NCI-H1694 (cell line): ENCODE measurements at regions not wholly inside any gene's neighbourhood (a gene's known extent, or its start where the extent isn't known, plus 50 kb on each side); places are given as distances from the start of the nearest gene placed in this dataset.

ENCODE experiments used
- DNase-seq: peaks from one replicate; lab custom pipeline; 2025; lab: John Stamatoyannopoulos, UW

DNA sequence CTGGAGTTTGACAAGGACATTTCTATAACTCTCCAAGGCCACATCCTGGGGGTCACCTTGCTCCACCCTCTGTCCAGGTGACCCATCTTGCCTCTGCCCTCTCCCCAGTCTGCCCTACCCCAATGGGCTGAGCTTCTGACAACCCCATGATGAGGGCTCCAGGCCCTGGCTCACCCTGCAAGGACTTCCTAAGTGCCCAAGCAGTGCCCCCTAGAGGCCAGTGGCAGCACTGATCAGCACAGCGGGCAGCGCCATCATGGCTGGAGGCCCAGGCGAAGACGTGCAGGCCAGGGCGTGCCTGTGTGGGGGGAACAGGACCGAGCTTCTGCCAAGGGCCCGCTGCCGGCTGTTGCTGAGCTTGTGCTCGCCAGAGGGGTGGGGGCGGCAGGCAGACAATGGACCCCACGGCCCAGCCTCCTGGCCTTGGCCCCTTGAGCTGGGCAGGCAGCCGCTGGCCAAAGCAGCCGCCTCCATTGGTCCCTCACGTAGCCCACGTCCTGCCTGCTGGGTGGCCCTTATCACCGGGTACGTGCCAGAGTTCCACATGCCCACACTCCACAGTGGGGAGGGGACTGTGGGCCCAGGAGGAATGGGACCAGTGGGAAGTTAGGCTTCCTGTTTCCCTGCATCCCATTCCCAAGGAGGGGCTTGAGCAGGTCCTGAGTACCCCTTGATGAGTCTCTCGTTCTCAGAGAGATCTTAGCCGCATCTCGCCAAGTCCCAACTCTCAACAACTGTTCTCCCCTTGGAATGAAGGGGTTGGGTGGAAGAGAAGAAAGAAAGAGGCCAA, 64.3 kb downstream of the MRPL14 start:
- no peak for DNase-seq

- no peak for DNase-seq
These were observed 65.0 kb downstream of the MRPL14 start for GRCh38 chr6:44062105-44062770.

GRCh38 chr6:44061375-44062104, 65.7 kb downstream of the MRPL14 start:
- DNase-seq = no peak

GRCh38 chr6:44060612-44061374, 66.5 kb downstream of the MRPL14 start:
- DNase-seq = no peak

DNA sequence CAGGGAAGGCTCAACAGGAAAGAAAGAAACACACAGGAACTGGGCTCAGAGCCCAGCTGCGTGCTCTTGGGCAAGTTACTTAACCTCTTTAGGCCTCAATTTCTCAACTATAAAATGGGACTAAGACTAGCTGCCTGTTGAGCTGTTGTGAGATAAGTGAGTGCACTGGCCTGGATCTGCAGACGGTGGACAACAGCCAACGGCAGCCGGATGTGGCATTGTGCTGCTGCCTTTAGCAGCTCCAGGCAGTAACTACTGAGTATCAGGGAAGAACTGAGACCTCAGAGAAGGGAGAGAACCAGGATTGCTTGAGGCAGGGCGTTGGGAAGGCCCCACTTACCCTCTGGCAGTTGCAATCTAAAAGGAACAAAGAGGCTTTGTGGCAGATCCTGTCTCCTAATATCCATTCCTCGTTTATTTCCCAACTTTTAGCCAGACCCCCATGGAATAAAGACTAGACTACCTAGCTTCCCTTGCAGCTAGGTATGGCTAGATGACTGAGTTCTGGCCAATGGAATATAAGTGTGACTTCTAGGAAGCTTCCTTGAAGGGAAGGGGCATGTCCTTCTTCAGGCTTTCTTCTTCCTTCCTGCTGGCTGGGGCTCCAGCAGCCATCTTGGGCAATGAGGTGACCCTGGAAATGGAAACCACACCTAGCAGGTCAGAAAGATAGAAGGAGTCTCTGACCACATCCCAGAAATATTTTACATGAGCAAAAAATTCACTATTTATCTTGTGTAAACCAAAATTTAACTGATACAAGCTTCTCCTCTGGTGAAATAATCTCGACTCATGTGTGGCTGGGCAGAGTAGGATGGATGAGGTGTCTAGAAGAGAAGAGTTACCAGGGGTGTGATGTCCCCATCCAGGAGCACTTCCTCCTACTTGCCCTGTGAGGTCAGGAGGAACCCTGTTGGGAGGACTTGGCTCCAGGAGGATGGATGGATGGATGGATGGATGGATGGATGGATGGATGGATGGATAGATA, 67.6 kb downstream of the MRPL14 start:
- no peak for DNase-seq

DNA sequence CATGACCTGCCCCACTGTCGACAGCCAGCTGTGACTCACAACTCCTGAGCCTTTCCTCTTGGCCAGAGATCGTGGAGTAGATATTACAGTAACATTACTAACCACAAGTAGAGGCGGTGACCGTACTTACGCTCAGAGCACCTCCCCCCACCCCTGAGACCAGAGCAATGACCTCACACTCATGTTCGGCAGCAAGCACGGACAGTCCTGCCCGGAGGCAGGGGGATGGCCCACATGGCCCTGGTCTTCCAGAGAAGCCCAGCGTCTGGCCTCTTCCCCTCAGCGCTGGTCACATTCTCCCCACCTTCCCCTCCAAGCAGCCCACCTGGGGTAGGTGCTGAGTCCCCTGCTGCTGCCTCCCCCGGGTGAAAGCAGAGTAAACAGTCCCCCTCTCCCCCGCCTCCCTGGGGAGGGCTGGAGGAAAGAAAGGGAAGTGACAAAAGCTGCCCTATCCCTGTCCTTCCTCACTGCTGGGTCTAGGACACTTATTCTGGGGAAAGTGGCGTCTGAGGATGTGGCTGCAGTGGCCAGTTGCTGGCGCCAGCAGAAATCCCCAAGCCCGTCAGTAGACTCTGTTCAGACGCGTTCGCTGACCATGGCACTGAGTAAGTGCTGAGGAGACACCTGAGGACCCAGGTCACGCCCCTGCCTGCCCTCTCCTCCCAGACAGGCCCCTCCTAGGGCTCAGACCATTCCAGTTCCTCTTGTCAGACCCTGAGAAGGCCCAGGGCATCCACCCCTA, 68.5 kb downstream of the MRPL14 start:
- no peak for DNase-seq

DNA sequence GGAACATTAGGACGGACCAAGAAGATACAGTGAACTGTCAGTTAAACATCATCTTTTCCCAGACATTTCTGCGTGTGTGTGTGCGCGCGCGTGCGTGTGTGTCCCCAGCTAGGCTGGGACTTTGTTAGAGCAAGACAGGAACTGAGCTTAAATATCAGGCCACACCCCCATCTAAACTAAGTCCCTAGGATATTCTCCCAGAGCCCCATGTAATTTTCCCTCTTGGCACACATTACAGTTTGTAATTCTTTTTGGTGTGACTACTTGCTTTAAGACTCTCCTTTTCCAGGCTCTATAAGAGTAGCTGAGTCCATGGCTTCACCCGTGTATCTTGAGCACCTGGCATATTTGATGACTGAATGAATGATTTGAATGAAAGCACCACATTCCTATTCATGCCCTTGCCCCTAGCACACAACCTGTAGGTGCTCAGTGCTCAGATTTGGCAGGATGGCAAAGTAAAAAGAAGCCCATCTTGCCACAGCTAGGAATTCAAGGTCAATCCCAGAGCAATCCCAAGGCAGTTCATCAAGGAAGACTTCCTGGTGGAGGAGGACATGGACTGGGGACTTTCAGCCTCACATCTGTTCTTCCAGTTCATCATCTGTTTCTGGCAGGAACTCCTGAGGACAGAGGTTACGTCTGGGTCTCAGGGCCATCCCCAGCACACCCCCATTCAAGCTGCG, 69.2 kb downstream of the MRPL14 start:
- DNase-seq = no peak

DNA sequence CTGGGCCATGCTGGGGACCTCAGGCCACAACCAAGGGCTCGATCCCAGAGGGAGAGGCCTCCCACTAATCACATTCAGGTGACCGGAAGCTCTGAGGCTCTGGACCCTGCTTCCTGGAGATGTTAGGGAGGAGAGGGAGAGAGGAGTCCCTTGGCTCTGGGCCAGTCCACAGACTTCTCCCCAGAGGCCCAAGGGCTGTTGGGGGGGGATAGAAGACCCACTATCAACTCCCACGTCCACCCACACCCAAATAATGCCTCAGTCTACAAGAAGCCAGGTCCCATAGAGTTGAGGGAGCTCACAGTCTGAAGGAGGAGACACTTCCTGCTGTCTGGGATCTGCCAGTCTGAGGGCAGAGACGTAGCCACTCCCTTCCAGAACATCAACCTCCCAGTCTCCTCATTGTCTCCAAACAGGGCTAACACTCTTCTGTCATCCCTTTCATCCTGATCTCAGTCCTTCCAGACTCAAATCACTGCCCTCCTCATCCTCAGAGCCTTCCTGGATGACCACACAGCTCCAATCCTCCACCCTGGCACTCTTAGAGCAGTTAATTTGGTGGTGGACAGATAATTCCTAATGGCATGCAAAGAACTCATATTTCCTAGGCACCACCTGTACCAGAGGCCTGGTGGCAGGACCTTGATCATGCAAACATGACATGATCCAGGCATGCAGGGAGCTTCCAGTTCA, 69.9 kb downstream of the MRPL14 start:
- DNase-seq = no peak

DNA sequence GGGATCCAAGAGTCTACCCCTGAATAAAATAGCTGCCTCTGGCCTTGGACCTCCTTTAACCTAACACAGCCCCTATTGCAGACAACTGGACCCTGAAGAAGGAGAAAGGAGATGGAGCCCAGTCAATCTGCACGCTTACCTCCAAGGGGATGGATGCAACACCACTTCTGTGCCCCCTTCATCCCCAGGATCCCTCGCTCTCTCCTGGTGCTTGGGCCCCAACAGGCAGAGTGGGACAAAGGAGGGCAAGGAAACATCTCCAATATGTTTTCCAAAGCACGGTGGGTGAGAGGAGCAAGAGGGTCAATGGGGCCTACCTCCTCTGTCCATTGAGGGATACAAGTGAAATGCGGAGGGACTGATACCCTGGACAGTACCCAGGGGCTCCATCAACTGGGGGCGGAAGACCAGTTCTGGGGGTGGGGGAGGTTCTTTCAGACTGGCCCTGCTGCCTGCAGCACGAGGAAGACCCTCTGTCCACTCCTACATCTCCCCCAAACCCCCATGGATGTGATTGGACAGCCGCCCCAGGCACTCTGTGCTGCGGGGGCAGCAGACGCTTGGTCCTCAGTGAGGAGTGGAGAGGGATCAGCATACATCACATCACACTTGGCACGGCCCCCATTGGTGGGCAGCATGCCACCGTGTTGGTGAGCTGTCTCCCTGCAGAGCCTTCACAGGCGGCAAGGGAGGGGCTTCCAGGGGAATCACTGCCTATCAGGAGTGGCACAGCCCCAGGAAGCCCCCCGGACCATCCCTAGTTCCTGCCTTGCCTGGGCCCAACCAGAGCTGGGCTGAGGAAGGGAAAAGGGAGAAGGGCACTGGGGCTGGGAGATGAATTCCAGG, 70.6 kb downstream of the MRPL14 start:
- no peak for DNase-seq

GRCh38 chr6:44054721-44055559, 72.3 kb downstream of the MRPL14 start:
- no peak for DNase-seq

DNA sequence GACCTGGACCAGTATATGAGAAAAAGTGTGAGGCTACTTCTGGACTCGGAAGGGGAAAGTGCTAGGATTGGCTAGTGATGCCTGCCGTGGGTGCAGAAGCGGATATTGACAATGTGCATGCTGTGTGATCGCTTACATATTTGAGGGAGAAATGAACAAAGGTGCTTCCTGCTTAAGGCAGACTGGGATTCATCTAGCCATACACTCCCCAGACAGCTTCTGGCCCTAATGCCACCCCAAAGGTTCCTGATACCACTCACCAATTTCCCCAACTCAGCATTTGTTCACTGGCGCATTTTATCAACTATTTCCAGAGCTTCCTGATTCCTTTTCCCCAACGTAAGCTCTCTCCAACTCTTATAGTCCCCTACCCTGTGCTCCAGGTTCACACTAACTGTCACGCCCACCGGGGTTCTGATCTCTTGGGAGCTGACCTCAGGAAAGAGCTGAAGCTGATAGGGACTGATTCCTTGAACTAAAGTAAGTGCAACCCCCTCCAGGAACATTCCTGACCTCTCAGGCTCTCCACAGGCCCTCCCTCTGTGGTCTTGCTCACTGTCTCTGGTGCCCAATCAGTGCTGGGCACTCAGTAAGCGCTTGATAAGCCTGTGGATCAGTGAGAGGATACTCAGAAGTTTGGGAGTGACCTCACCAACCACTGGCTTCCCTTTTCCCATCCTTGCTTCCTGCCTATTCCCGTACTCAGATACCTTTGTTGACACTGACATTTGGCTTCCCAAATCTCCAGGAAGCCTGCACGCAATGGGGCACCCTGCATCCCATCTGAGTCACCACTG, 73.3 kb downstream of the MRPL14 start:
- DNase-seq = no peak

- DNase-seq = no peak
These were observed 74.0 kb downstream of the MRPL14 start for GRCh38 chr6:44053106-44053756.

DNA sequence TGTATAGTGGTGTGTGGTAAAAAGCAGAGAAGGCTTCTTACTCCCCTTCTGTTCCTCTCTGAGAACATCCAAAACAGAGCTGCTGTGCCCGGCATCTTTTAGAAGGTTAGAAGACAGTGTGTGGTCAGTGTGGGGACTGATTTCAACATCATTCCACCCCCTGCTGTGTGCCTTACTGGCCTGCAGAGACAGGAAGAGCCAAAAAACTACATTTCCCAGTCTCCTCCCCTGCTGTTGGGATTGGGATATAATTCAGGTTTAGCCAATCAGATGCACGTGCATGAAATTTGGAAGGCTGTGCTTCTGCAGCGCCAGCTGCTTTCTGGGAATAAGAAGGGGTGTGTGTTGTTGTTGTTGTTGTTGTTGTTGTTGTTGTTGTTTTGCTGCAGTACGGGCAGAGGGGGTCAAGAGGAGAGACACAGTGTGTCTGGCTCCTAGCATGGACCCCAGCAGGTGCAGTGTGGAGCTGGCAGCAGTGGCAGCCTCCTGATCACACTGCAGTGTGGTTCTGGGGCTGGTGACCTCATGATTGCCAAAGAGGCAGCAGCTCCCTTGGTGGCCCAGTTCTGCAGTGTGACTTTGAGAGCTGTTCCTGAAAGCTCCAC, 74.7 kb downstream of the MRPL14 start:
- no peak for DNase-seq

DNA sequence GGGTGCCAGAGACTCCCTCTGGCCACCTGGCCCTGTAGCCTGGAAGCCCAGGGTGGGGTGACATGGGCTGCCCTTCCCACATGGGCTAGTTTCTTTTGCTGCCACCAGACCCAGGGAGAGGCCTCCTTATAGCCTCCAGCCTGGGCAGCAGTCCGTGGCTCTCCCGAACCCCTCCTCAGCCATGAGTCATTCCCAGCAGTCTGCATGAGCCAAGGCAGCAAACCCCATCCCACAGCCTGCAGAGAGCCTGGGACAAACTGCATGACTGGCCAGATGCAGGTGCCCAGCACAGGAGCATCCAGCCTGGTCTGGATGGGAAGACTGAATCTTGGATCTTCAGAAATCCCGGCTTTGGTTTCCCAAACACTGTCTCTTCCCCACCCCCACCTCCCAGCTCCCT, 75.7 kb downstream of the MRPL14 start:
- no peak for DNase-seq

DNA sequence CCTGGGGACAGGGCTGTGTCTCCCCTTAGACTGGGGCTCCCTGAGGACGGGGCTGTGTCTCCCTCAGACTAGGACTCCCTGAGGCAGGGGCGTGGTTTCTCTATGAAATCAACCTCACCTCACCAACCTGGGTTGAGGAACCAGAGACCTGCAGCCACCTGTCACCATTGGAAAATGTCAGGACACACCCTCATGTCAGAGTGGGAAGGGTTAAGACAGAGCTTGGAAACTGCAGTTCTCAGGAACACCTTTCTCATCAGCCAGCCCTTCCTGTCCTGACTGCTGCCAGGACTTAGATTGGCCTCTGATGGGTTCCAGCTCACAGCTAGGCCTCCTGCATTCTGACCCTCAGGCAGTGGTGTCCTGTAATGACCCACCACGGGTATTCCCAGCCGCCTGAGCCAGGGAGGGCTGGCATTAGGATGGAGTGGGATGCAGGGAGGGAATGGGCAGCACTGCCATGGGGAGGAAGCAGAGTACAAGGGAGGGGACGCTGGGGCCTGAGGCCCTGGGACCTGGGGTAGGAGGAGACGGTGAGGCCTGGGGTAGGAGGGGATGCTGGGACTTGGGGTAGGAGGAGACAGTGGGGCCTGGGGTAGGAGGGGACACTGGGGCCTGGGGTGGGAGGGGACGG, 76.3 kb downstream of the MRPL14 start:
- no peak for DNase-seq
